ENCODE measurements at regions not wholly inside any gene's neighbourhood (a gene's known extent, or its start where the extent isn't known, plus 50 kb on each side); places are given as distances from the start of the nearest gene placed in this dataset.
A peak's percentile ranks its signal among the peaks of the same experiment; 100 is the strongest.

DNA sequence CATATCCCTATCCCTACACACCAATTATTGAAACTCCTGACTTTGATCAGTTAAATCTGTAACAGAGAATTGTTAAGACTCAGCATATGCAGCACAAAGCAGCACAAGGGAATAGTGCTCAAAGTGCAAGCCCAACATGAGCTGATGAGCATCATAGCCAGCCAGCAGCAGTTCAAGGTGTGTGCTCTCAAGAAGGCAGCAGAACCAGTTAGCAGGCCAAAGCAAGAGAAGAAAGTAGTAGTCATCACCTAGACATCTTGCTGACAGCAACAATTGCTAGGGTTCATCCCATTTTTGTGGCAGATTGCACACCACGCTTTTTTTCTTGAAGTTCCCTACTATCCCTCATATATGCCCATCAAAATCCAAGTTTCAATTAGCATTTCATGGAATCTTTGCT, 478.3 kb downstream of the COL11A1 start:
- Histone ChIP-seq H2BK5ac (ENCODE audit: low read depth, low read length, poor library complexity) (no peak overlapping the region), H3K79me2 (ENCODE audit: control insufficient read depth, insufficient read depth, low read length, poor library complexity) (no peaks in the 10 kb centered on the region), H3K23ac (ENCODE audit: low read length) (peak overlapping the region; percentile 46), H3K36me3 (ENCODE audit: control insufficient read depth in 1 of 2, insufficient read depth in 2 of 2, low read length in 2 of 2) (no peaks in the 10 kb centered on the region), H4K8ac (ENCODE audit: low read depth, low read length) (no peak overlapping the region), H3K4me2 (ENCODE audit: low read length) (no peak overlapping the region), H4K12ac (ENCODE audit: low read depth, low read length) (no peak overlapping the region), H2BK120ac (ENCODE audit: insufficient read depth, low read length, poor library complexity) (no peak overlapping the region), H3K27me3 (ENCODE audit: insufficient read depth, low read length) (no peaks in the 10 kb centered on the region), H3K4me3 (ENCODE audit: low read depth, low read length) (peak overlapping the region; percentile 6), H3K18ac (ENCODE audit: low read length) (no peak overlapping the region), H3K14ac (ENCODE audit: low read length) (no peak overlapping the region), H3K27ac (ENCODE audit: low read depth, low read length) (no peak overlapping the region), H3K4me1 (ENCODE audit: control insufficient read depth in 1 of 2, insufficient read depth in 2 of 2, low read length in 2 of 2) (peaks cover 0 to 2% of the 10 kb centered on the region in 2 experiments), H2AFZ (ENCODE audit: insufficient read depth, low read length, poor library complexity) (no peak overlapping the region), H4K91ac (ENCODE audit: low read depth, low read length) (no peak overlapping the region), H3K9me3 (ENCODE audit: insufficient read depth, low read depth, low read length) (no peaks in the 10 kb centered on the region), H2AK5ac (ENCODE audit: low read length) (no peak overlapping the region), H3K79me1 (ENCODE audit: low read length) (no peaks in the 10 kb centered on the region), H2BK12ac (ENCODE audit: low read length) (no peak overlapping the region), H3K4ac (ENCODE audit: low read depth, low read length) (no peak overlapping the region), H3K9ac (ENCODE audit: low read length) (no peak overlapping the region)
- DNase-seq: peak in 1 of 2 donors; percentile 13
- no CpG with 5 or more reads among the region's 1 CpG for WGBS (ENCODE audit: extremely low coverage, insufficient coverage, insufficient read length)

- Histone ChIP-seq H4K91ac (ENCODE audit: low read depth, low read length) (peak overlapping the region; percentile 51), H3K79me1 (ENCODE audit: low read length) (no peaks in the 10 kb centered on the region), H3K27ac (ENCODE audit: low read depth, low read length) (no peak overlapping the region), H4K12ac (ENCODE audit: low read depth, low read length) (no peak overlapping the region), H3K23ac (ENCODE audit: low read length) (no peak overlapping the region), H3K9ac (ENCODE audit: low read length) (no peak overlapping the region), H3K4ac (ENCODE audit: low read depth, low read length) (no peak overlapping the region), H3K27me3 (ENCODE audit: insufficient read depth, low read length) (no peaks in the 10 kb centered on the region), H3K9me3 (ENCODE audit: insufficient read depth, low read depth, low read length) (no peaks in the 10 kb centered on the region), H2AK5ac (ENCODE audit: low read length) (no peak overlapping the region), H3K14ac (ENCODE audit: low read length) (no peak overlapping the region), H3K4me2 (ENCODE audit: low read length) (no peak overlapping the region), H3K18ac (ENCODE audit: low read length) (no peak overlapping the region), H3K36me3 (ENCODE audit: control insufficient read depth in 1 of 2, insufficient read depth in 2 of 2, low read length in 2 of 2) (no peaks in the 10 kb centered on the region), H3K4me1 (ENCODE audit: control insufficient read depth in 1 of 2, insufficient read depth in 2 of 2, low read length in 2 of 2) (peaks cover 0 to 2% of the 10 kb centered on the region in 2 experiments), H2AFZ (ENCODE audit: insufficient read depth, low read length, poor library complexity) (no peak overlapping the region), H3K79me2 (ENCODE audit: control insufficient read depth, insufficient read depth, low read length, poor library complexity) (no peaks in the 10 kb centered on the region), H3K4me3 (ENCODE audit: low read depth, low read length) (no peak overlapping the region), H4K8ac (ENCODE audit: low read depth, low read length) (no peak overlapping the region), H2BK12ac (ENCODE audit: low read length) (peak overlapping the region; percentile 54), H2BK5ac (ENCODE audit: low read depth, low read length, poor library complexity) (no peak overlapping the region), H2BK120ac (ENCODE audit: insufficient read depth, low read length, poor library complexity) (peak overlapping the region; percentile 11)
- WGBS (ENCODE audit: extremely low coverage, insufficient coverage, insufficient read length): no CpG with 5 or more reads among the region's 5 CpGs
- DNase-seq: no peak
Observed at GRCh38 chr1:102628109-102628613, 480.2 kb downstream of the COL11A1 start.

DNA sequence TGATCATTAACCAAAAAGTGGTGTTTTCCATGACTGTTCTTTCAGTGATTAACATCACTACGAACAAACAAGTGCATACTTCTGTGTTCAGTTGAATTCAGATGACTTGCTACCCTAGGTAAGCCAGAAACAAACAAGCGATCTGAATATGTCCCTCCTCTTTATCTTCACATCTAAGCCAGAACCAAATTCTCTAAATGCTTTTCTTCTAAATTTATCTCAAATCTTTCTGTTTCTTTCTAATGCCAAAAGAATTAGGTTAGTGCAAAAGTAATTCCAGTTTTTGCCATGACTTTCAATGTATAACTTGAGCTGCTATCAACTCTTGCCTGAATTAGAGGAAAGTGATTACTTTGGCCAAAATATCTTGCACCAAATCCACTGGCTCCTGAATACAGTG, 481.2 kb downstream of the COL11A1 start:
- Histone ChIP-seq H3K27me3 (ENCODE audit: insufficient read depth, low read length) (no peaks in the 10 kb centered on the region), H3K79me2 (ENCODE audit: control insufficient read depth, insufficient read depth, low read length, poor library complexity) (no peaks in the 10 kb centered on the region), H2AK5ac (ENCODE audit: low read length) (no peak overlapping the region), H3K4ac (ENCODE audit: low read depth, low read length) (no peak overlapping the region), H3K4me1 (ENCODE audit: control insufficient read depth in 1 of 2, insufficient read depth in 2 of 2, low read length in 2 of 2) (peaks cover 2 to 6% of the 10 kb centered on the region in 2 experiments), H2AFZ (ENCODE audit: insufficient read depth, low read length, poor library complexity) (no peak overlapping the region), H4K8ac (ENCODE audit: low read depth, low read length) (no peak overlapping the region), H3K79me1 (ENCODE audit: low read length) (peaks cover 3% of the 10 kb centered on the region), H2BK12ac (ENCODE audit: low read length) (no peak overlapping the region), H4K91ac (ENCODE audit: low read depth, low read length) (no peak overlapping the region), H2BK5ac (ENCODE audit: low read depth, low read length, poor library complexity) (no peak overlapping the region), H3K9me3 (ENCODE audit: insufficient read depth, low read depth, low read length) (no peaks in the 10 kb centered on the region), H3K27ac (ENCODE audit: low read depth, low read length) (no peak overlapping the region), H3K18ac (ENCODE audit: low read length) (no peak overlapping the region), H3K36me3 (ENCODE audit: control insufficient read depth in 1 of 2, insufficient read depth in 2 of 2, low read length in 2 of 2) (no peaks in the 10 kb centered on the region), H3K14ac (ENCODE audit: low read length) (no peak overlapping the region), H3K4me3 (ENCODE audit: low read depth, low read length) (no peak overlapping the region), H4K12ac (ENCODE audit: low read depth, low read length) (no peak overlapping the region), H2BK120ac (ENCODE audit: insufficient read depth, low read length, poor library complexity) (peak overlapping the region; percentile 33), H3K9ac (ENCODE audit: low read length) (no peak overlapping the region), H3K23ac (ENCODE audit: low read length) (no peak overlapping the region), H3K4me2 (ENCODE audit: low read length) (no peak overlapping the region)
- DNase-seq: peak in 1 of 2 donors; percentile 52
- WGBS (ENCODE audit: extremely low coverage, insufficient coverage, insufficient read length): no CpG with 5 or more reads among the region's 2 CpGs

DNA sequence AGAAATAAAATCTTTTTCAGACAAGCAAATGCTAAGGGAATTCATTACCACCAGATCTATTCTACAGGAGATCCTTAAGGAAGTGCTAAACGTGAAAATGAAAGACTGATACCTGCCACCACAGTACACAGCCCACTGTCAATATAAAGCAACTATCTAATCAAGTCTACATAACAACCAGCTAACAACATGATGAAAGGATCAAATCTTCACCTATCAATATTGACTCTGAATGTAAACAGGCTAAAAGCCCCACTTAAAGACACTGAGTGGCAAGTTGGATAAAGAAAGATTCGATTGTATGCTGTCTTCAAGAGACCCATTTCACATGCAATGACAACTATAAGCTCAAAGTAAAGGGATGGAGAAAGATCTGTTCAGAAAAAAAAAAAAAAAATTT, 492.4 kb downstream of the COL11A1 start:
- no peaks in the 10 kb centered on the region for H3K79me1 ChIP-seq (ENCODE audit: low read length)
- H3K79me2 ChIP-seq (ENCODE audit: control insufficient read depth, insufficient read depth, low read length, poor library complexity): no peaks in the 10 kb centered on the region
- H3K23ac ChIP-seq (ENCODE audit: low read length): no peak overlapping the region
- no peaks in the 10 kb centered on the region for H3K36me3 ChIP-seq (ENCODE audit: control insufficient read depth in 1 of 2, insufficient read depth in 2 of 2, low read length in 2 of 2)
- H3K9me3 ChIP-seq (ENCODE audit: insufficient read depth, low read depth, low read length): peaks cover 5% of the 10 kb centered on the region
- no peak overlapping the region for H3K18ac ChIP-seq (ENCODE audit: low read length)
- peaks cover 0 to 2% of the 10 kb centered on the region in 2 experiments for H3K4me1 ChIP-seq (ENCODE audit: control insufficient read depth in 1 of 2, insufficient read depth in 2 of 2, low read length in 2 of 2)
- H2BK12ac ChIP-seq (ENCODE audit: low read length): no peak overlapping the region
- no peak overlapping the region for H3K9ac ChIP-seq (ENCODE audit: low read length)
- H4K8ac ChIP-seq (ENCODE audit: low read depth, low read length): no peak overlapping the region
- H3K14ac ChIP-seq (ENCODE audit: low read length): no peak overlapping the region
- no CpG with 5 or more reads among the region's 2 CpGs for WGBS (ENCODE audit: extremely low coverage, insufficient coverage, insufficient read length)
- H3K4me3 ChIP-seq (ENCODE audit: low read depth, low read length): no peak overlapping the region
- H2AFZ ChIP-seq (ENCODE audit: insufficient read depth, low read length, poor library complexity): no peak overlapping the region
- no peaks in the 10 kb centered on the region for H3K27me3 ChIP-seq (ENCODE audit: insufficient read depth, low read length)
- no peak overlapping the region for H3K27ac ChIP-seq (ENCODE audit: low read depth, low read length)
- no peak overlapping the region for H2AK5ac ChIP-seq (ENCODE audit: low read length)
- H4K91ac ChIP-seq (ENCODE audit: low read depth, low read length): no peak overlapping the region
- H3K4ac ChIP-seq (ENCODE audit: low read depth, low read length): no peak overlapping the region
- H4K12ac ChIP-seq (ENCODE audit: low read depth, low read length): no peak overlapping the region
- DNase-seq: no peak
- no peak overlapping the region for H2BK120ac ChIP-seq (ENCODE audit: insufficient read depth, low read length, poor library complexity)
- no peak overlapping the region for H3K4me2 ChIP-seq (ENCODE audit: low read length)
- no peak overlapping the region for H2BK5ac ChIP-seq (ENCODE audit: low read depth, low read length, poor library complexity)
